ENCODE measurements at regions not wholly inside any gene's neighbourhood (a gene's known extent, or its start where the extent isn't known, plus 50 kb on each side); places are given as distances from the start of the nearest gene placed in this dataset.

DNA sequence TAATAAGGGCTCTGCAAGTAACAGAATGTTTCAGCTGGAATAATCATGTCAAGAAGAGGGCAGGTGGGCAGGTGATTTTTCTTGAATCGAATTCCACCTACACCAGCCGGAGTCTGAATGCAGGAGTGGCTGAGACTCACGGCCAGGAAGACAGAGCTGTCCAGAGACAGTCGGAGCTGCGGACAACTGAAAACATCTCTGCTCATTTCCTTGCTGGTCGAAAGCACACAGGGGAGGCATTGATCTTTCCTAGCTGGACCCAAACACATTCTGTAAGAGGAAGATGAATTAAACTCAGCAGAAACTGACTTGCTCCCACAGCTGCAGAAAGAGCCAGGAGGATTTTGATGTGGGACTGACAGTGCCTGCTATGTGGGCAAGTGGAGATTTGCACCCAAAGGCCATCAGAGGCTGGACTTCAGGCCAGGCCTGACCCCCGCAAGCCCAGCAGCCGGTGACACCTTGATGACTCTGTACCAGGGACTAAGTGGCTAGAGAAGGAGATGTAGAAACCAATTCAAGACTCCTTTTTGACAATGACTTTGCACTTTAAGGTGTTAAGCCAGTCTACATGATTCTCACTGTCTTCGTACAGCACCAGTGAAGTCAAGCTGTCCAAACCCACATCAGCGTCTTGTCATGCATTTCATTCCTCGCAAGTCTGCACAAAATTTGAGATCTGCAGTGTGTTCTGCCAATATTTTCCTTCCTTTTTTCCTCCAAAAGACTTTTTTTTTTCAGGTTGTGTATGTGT is 169.4 kb downstream of the TEX36 start:
- TF ChIP-seq POLR2A (IDR thresholded peaks at IDR 0.05; ENCODE audit: low read depth, low read length): no peak
- no peak for TF ChIP-seq CTCF (IDR thresholded peaks at IDR 0.05; ENCODE audit: extremely low read depth in 1 of 2, insufficient read depth in 1 of 2, low read depth in 1 of 2, low read length in 2 of 2)
- TF ChIP-seq JUN (IDR thresholded peaks at IDR 0.05; ENCODE audit: borderline replicate concordance, insufficient read depth, insufficient read length, low read depth): no peak
- TF ChIP-seq POLR2AphosphoS5 (IDR thresholded peaks at IDR 0.05; ENCODE audit: insufficient read depth, low read depth, low read length): no peak
- TF ChIP-seq FOS (IDR thresholded peaks at IDR 0.05; ENCODE audit: borderline replicate concordance, insufficient read depth, low read length): no peak
- TF ChIP-seq EZH2 (IDR thresholded peaks at IDR 0.05; ENCODE audit: borderline replicate concordance, low read depth, low read length, severe bottlenecking): no peak
- TF ChIP-seq MAX (IDR thresholded peaks at IDR 0.05; ENCODE audit: insufficient read depth, insufficient read length): no peak
- TF ChIP-seq MYC (IDR thresholded peaks at IDR 0.05; ENCODE audit: low read depth, low read length): no peak
